ENCODE measurements at regions not wholly inside any gene's neighbourhood (a gene's known extent, or its start where the extent isn't known, plus 50 kb on each side); places are given as distances from the start of the nearest gene placed in this dataset.
A peak's percentile ranks its signal among the peaks of the same experiment; 100 is the strongest.
"Not testable (repeated sequence)": the region's sequence is repeated elsewhere in the genome, so short reads cannot be mapped to it uniquely, and the experiment has no call there.

DNA sequence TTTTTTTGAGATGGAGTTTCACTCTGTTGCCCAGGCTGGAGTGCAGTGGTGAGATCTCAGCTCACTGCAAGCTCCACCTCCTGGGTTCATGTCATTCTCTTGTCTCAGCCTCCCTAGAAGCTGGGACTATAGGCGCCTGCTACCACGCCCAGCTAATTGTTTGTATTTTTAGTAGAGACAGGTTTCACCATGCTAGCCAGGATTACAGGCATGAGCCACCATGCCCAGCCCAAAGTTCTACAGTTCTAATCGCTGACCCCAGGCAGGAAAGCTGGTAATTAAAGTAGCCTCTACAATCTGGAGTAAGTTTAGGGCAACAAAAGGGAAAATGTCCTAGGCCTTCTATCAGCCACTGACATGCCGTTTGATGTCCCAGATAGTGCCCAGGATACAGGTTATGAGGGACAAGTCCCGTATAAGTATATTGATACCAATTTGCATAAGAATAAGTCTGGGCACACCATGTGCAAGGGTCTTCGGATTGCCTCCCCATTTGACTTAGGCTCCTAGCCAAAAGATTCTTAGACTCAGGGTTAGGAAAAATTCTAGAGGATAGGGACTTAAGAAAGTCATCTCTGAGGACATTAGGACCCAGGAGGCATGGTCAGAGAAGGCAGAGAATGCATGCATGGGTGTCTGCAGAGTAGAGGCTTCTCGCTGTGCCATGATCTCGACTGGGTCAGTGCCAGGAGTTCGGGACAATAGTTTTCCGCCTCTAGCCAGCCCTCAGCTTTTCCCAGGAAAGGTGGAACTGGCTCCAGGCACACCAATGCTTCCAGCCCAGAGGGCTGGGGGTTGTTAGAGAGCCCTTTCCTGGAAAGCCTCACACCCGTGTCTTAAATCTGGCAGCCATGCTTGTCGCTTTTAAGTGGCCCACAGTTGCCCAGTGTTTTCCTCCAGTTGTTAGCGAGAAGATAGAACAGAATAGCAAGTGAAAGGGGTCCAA lies 1111.1 kb downstream of the TAF11L14 start:
- DNase-seq: peak; percentile 82

DNA sequence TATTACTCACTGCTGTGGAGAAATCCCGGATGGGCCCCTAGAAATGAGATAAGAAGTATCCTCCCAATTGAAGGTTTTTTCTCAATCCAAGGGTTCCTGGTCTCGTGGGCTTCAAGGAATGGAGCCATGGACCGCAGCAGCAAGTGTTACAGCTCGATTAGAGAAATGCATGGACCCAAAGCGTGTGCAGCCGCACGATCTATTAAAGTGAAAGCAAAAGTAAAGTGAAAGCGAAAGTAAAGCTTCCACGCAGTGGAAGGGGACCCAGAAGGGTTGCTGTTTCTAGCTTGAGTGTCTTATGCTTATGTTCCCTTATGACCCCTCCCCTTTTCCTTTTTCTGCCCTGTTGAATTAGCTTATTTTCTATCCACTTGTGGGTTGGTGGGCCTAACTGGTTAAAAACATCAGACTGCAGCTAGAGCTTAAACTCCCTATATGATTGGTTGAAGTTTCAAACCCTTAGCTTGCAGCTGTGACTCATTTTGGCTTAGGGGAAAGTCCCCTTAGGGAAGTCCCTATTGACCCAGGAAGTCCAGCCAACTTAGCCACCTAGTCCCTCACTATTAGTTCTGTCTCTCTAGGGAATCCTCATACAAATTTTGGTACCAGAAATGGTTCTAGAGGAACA lies 1111.8 kb downstream of the TAF11L14 start:
- peak; percentile 88 for DNase-seq

DNA sequence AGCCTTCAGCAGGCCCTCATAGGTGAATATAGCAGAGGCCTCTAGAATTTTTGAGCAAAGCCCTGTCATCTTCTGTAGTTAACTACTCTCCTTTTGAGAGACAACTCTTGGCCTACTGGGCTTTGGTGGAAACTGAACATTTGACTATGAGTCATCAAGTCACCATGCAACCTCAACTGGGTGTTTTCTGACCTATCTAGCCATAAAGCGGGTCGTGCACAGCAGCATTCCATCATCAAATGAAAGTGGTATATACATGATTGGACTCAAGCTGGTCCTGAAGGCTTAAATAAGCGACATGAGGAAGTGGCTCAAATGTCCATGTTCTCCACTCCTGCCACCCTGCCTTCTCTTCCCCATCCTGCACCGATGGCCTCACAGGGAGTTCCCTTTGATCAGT lies 1115.5 kb downstream of the TAF11L14 start:
- no peak for DNase-seq

DNA sequence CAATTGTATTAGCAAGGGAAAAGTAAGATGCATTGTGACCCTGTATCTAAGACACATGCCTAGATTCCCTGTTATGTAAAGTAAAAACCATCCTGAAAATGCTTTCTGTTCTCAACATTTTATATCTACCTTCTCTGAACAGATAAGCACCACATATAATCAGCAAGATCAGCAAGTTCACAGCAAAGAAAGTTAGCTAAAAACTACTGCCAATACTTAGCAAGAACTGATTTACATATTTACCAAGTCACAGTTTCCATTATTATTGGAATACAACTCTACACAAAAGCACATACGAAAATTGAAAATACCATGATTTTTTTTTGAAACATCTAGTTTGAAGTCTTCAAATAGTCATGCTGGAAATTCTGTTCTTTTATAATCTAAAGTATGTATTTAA lies 1118.1 kb downstream of the TAF11L14 start:
- DNase-seq: no peak

DNA sequence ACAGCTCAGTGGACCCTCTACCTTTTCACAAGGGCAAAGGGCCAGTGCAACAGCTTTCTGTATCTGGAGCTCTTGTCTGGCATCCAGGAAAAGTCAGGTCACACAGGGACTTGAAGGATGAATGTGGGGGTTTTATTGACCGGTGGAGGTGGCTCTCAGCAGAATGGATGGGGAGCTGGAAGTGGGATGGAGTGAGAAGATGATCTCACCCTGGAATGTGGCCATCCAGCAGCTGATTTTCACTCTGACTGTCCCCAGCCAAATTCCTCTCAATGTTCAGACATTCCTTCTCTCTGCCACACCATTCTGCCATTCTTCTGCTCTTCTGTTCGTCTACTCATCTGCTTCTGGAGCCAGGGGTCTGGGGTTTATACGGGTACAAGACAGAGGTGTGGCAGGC lies 1119.9 kb downstream of the TAF11L14 start:
- DNase-seq: no peak

DNA sequence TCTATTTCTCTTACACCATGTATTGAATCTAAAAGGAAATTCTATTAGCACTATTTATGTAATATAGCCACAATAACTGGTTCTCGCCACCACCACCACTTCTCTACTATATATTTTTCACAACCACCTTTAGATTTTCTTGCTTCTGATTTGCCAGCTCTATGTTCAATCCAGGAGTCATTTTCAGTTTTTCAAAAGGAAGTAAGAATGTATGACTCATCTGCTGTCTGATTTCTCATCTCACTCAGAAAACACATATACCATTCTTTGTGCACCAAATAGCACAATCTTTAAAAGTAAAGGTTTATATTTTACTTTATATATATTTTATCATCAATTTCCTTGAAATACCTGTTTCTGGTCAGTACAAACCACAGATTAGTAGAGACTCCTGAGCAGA lies 1127.5 kb downstream of the TAF11L14 start:
- DNase-seq: no peak

DNA sequence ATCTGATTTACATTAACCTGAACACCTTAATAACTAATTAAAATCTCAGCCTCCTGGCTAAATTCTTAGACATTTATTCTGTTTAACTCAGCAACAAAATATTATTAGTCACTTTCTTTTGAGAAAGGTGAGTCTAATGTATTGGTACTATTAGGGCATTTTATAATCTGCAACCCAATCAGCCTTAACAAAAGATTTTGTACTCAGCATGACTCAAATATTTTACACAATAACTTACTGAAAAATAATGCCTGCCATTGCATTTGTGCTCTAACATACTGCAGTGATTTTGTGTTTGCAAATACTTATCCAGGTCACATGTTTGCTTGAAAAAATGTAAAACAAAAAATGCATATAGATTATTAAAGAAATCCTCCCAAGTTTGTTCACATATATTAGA lies 1129.9 kb downstream of the TAF11L14 start:
- DNase-seq: no peak

DNA sequence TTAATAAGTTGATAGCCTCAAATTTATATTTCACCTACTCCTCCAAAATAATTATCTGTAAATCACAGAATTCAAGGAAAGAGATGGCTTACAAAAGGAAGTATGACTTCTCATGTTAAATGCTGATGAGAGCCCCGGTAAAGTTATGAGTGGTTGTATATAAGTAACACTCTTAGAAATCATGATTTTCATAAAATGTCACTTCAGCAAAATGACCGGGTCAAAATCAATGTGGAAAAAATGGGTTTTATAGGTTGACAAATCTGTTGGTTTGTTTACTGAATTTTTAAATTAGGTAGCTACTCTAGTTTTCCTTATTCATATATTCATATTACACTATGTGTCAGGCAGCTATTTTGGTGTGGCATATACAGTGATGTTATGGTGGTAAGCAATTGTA lies 1131.0 kb downstream of the TAF11L14 start:
- no peak for DNase-seq

DNA sequence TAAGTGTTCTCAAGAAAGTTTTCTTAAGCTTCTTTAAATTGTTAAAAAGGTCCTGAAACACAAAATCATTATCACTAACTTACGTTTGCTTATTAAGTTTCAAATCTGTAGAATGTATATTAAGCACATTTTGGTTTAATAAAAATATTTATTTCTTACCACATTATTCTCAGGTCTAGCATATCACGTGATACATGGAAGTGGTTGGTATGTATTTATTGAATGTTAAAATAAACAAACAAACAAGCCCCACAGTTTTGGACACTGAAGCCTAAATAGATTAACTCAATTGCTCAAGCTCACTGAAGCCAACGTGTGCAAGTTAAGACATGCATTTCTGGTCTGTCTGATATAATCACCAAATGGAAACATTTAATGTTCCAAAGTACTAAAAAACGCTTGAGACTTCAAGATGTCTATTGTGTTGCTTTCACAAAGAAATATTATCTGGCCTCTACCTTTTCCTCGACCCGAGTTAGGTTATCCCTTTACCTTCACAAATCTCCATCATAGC lies 1136.9 kb downstream of the TAF11L14 start:
- no peak for DNase-seq

DNA sequence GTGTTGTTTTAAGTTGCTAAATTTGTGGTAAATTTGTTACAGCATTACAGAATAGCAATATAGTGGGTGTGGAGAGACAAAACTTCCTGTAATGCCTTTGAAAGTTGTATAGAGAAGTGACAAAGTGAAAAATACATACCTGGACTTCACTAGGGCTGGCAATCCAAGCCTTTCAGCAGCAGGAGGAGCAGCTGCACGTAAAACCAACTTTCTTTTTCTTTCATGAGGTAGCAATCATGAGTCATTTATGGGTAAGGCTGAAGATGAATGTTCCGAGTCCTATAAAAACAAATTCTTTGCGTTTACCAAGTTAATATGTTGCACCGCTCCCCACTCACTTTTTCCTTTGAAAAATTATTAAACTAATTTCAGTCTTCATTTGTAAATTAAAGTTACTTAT lies 1138.2 kb downstream of the TAF11L14 start:
- peak; percentile 94 for DNase-seq

DNA sequence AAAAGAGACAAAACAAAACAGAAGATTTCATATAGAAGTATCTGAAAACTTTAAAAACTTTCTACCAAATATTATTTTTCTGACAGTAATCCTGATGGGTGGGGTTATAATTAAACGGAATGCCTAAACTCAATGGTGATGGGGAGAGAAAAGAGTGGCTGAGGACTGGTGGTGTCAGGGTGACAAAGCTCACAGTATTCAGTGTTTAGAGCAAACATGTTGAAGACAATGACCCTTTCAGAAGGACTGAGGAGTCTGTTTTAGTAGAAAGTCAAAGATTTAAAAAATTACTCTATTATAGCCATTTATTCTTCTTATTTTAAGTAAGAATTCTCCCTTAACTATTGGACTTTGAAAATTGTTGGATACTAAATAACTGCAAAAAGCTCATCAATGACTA lies 1144.0 kb downstream of the TAF11L14 start:
- DNase-seq: no peak

DNA sequence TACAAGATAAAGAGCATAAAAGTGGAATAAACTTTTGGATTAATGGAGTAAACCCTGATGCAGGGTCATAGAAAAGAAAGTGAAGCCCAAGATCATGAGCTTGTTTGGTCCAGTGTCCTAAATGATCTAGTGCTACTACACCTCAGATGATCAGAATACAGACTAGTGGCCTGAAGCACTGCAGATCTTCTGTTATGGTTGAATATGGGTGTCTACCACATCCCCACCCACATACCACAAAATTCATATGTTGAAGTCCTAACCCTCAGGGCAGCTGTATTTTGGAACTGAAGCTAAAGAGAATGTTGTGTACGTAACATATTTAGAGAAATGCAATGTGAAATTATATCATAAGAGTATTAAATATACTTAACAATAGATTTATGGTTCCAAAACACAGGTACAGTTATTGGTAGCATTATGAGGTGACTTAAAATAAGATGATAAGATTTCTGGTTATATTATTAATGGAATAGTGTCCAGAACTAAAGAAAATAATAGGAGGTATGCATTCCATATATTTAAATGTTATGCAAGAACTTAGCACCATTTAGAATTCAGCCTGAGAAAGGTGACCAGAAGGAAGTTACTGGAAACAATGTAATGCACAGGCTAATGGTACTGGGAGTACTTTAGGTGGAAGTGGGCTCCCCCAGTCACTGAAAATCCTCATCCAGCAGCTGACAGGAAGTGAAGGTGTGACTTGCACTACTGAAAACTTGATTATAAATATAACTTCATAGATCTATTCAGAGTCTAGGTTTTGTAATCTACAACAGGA lies 1155.1 kb downstream of the TAF11L14 start:
- DNase-seq: no peak

DNA sequence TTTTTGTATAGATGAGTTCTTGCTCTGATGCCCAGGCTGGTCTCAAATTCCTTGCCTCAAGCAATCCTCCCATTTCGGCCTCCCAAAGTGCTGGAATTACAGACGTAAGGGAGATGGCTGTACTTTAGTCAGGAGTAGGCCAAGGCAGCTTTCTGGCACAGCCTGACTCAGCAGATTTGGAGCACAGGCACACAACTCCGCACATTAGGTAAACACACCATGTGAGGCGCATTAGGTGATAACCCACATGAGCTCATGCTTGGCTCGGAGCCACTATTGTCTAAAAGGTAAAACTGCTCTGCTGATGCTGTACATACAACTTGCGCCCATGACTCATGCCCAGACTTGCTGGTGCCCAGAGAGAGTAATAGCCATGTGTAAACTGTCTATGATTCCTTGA lies 1157.9 kb downstream of the TAF11L14 start:
- DNase-seq: peak; percentile 100

DNA sequence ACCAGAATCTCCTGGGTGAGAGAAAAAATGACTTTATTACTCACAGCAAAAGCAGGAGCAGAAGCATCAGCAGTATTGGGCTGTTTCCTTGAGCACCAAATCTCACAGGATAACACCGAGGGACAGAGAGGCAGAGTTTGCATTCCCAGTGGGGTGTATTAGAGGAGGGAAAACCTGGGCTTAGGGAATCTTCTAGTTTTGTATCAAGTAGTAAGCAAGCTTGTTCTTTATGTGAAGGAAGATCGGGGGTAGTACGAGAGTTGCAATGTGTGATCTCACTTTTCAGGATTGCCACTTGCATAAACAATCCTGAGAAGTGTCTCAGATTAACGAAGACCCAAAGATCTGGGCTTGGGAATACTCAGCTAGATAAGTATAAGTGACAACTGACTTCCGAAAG lies 1163.0 kb downstream of the TAF11L14 start:
- DNase-seq: no peak

DNA sequence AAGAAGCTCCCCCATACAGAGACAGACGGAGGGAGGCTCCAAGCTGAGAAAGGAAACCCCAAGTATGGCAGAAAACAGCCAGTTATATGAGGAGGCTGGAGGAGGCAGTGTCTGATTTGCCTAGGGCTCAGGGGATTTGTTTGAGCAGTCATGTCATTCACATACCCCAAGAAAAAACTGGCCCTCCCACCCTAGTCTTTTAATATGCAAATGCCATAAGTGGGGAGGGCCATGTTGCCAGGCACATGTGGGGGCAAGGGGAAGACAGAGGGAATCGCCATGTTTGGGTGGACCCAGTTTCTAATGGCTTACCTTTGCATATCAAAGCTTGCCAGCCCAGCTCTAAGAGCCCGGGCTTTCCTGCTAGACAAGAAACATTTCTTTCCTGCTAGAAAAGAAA lies 1163.8 kb downstream of the TAF11L14 start:
- peak; percentile 50 for DNase-seq

DNA sequence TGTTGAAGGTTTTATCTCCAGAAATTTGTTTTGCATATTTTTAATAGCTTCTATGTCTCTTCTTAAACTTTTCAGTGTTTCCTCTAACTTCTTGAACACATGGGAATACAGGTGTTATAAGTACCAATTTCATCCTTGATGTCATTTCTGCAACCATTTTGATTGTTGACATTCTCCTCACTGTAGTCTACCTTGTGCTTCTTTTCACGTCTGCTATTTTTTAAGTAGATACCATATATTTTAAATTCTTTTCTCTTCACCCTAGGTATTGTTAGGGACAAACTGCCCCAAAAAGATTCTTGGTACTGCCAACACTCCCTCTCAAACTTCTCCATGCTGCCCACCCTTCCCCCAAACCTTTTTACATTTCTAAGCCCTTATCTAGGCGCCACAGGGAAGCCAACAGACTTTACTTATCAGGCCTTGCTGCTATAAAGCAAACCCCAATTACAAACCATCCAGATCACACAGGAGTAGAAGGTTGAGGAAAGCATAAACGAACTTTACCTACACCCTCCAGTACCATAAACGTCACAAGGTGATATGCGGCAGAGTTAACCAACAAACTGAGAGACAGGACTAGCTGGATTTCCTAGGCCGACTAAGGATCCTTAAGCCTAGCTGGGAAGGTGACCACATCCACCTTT lies 1165.3 kb downstream of the TAF11L14 start:
- no peak for DNase-seq

DNA sequence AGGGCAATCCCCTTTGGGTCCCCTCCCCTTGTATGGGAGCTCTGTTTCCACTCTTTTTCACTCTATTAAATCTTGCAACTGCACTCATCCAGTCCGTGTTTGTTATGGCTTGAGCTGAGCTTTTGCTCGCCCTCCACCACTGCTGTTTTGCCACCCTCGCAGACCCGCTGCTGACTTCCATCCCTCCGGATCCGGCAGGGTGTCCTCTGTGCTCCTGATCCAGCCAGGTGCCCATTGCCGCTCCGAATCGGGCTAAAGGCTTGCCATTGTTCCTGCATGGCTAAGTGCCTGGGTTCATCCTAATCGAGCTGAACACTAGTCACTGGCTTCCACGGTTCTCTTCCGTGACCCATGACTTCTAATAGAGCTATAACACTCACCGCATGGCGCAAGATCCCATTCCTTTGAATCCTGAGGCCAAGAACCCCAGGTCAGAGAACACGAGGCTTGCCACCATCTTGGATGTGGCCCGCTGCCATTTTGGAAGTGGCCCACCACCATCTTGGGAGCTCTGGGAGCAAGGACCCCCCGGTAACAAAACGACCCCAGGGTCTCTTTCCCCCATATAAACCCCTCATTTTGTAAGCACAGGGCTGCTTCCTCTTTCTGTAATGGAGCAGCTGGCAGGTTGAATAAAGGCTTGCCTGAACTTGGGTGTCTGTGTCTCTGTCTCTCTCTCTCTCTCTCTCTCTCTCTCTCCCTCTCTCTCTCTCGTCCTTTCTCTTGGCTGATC lies 1166.2 kb downstream of the TAF11L14 start:
- DNase-seq: no peak

DNA sequence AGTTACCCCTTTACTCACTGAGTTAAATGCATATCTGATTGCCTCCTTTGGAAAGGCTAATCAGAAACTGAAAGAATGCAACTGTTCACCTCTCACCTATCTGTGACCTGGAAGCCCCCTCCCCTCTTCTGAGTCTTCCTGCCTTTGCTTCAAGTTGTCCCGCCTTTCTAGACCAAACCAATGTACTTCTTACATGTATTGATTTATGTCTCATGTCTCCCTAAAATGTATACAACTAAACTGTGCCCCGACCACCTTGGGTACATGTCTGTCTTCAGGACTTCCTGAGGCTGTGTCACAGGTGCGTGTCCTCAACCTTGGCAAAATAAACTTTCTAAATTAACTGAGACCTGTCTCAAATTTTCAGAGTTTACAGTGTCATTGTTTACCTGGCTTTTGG lies 1167.2 kb downstream of the TAF11L14 start:
- DNase-seq: not testable (repeated sequence)

DNA sequence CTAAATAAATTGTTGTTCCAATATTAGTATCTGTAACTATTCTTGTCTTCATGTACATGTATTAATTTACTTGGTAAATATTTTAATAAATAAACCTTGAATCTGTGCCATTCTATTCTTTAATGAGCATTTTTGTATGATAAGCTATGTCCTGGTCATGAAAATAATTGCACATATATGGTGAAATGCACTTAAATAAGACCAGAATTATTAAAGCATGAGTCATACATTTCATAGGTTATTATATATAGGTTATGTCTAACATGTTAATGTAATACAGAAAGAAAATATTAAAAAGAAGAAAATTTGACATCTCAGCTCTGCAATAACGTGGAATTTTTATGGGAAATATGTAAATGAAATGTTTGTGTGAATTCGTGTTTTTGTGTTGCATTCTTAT lies 1168.1 kb downstream of the TAF11L14 start:
- no peak for DNase-seq

DNA sequence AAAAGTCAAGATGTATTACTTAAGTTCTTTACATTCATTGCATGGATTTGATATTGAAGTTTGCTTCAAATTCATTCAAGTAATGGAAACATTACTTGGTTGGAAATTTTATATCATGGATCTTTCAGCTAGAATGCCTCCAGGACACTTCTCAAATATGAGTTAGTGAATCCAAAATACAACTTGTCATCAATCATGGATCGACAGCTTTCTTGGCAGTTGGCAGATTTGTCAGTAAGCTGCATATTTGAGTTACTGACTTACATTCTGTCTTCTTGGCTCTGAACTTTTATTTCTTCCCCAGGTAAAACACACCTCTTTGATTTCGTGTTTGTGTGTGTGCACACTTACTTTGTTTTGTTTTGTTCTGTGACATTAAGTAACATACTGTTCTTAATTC lies 1171.1 kb downstream of the TAF11L14 start:
- DNase-seq: no peak

DNA sequence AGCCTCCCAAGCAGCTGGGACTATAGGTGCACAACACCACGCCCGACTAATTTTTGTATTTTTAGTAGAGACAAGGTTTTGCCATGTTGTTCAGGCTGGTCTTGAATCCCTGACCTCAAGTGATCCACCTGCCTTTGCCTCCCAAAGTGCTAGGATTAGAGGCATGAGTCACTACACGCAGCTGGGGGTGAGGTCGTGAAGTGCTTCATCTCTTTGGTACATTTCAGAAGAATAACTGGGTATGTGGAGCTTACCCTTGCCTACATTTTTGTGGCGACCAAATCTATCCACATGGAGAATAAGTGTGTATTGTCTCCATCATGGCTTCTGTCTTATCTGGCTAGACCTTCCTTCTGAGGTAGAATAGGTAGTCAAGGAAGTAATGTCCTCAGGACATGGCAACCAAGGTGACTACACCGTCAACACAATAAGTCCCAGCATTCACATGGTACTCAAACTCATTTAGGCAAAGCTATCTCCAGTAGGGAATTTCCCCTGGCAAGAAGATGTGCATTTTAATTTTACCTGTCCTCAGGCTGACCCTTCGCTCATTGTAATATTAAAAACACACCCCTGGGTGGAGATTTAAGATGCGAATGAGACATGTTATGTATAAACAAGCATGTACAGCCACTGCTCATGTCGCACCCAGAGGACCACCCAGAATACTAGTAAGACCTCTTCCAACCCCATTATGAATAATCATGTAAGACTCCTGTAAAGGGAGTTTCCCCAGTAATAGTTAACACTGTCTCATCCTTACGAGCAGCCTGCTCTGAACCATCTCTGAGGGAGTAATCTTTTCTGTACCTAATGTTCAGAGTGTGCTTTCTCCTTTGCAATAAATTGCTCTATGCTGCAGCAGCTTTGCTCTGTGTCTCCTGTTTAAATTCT lies 1173.2 kb downstream of the TAF11L14 start:
- DNase-seq: no peak

Data from NCI-H748 treated with DMSO at 0.1 percent for 48 hours (cell line).